ENCODE measurements at regions not wholly inside any gene's neighbourhood (a gene's known extent, or its start where the extent isn't known, plus 50 kb on each side); places are given as distances from the start of the nearest gene placed in this dataset.

GRCh38 chr5:2916076-2916682 lies 164.7 kb upstream of the IRX2 start:
- TF ChIP-seq CTCF (IDR thresholded peaks at IDR 0.05) = no peak
- TF ChIP-seq RXRA (IDR thresholded peaks at IDR 0.05; ENCODE audit: borderline replicate concordance, low read depth) = no peak
- no peak for TF ChIP-seq MAX (IDR thresholded peaks at IDR 0.05; ENCODE audit: low read depth)
- no peak for TF ChIP-seq YY1 (IDR thresholded peaks at IDR 0.05; ENCODE audit: low read depth)
- no peak for TF ChIP-seq RCOR1 (IDR thresholded peaks at IDR 0.05; ENCODE audit: low read length)
- TF ChIP-seq TCF12 (IDR thresholded peaks at IDR 0.05) = no peak
- TF ChIP-seq EP300 (IDR thresholded peaks at IDR 0.05; ENCODE audit: borderline replicate concordance in 1 of 2, low read depth in 1 of 2, low read length in 1 of 2) = no peak
- TF ChIP-seq ZBTB33 (IDR thresholded peaks at IDR 0.05; ENCODE audit: borderline replicate concordance, low read depth) = no peak
- no peak for TF ChIP-seq PBX3 (IDR thresholded peaks at IDR 0.05)
- TF ChIP-seq NRF1 (IDR thresholded peaks at IDR 0.05; ENCODE audit: low read depth, low read length) = no peak
- TF ChIP-seq RAD21 (IDR thresholded peaks at IDR 0.05; ENCODE audit: low read length) = no peak
- no peak for TF ChIP-seq POLR2AphosphoS5 (IDR thresholded peaks at IDR 0.05; ENCODE audit: low read depth, low read length)
- no peak for TF ChIP-seq FOXJ3 (CRISPR knock-in tag; IDR thresholded peaks at IDR 0.05)
